IMR-90 (cell line): ENCODE measurements at regions not wholly inside any gene's neighbourhood (a gene's known extent, or its start where the extent isn't known, plus 50 kb on each side); places are given as distances from the start of the nearest gene placed in this dataset.

ENCODE experiments used
- ATAC-seq: fragments of 200-7000 bp; cut with Tn5 transposase; 2 replicates; pipeline ENCODE4 v1.9.1; 2020; ENCODE audit warnings: low read depth, mild to moderate bottlenecking, moderate library complexity
- BruUV-seq: library from RNA; stranded (reverse); fragments of 400-500 nt; replicated peaks from 2 replicates; lab custom pipeline; 2021; lab: Mats Ljungman, UMichigan
- CTCF ChIA-PET: fragments of 300-600 bp; formaldehyde crosslinking; extraction: SDS; loops from one replicate; lab custom pipeline; 2021; ENCODE audit warnings: antibody characterized with exemption; lab: Yijun Ruan, JAX
- POLR2A ChIA-PET: fragments of 300-600 bp; sonication (Branson Sonifier 250); formaldehyde crosslinking; loops from one replicate; lab custom pipeline; 2022; ENCODE audit warnings: antibody characterized with exemption; ENCODE audit not compliant: unreplicated experiment; lab: Charles Lee
- DNase-seq: peaks from one replicate; pipeline ENCODE4 v3.0.0; 2013
- H2AFZ ChIP-seq: replicated peaks from 2 replicates; pipeline ENCODE3; 2013; ENCODE audit warnings: low read length, mild to moderate bottlenecking; ENCODE audit not compliant: poor library complexity
- H2AK5ac ChIP-seq: 2 replicates; pipeline ENCODE4 v1.6.1; 2013; ENCODE audit warnings: low read depth, low read length, inconsistent platforms
- H2AK9ac ChIP-seq: replicated peaks from 2 replicates; pipeline ENCODE3; 2013; ENCODE audit warnings: mild to moderate bottlenecking, low read depth, low read length, moderate library complexity; ENCODE audit not compliant: poor library complexity
- H2BK120ac ChIP-seq: 2 replicates; pipeline ENCODE4 v1.6.1; 2013; ENCODE audit warnings: low read depth, low read length, inconsistent platforms
- H2BK15ac ChIP-seq: 3 replicates; pipeline ENCODE4 v1.6.1; 2013; ENCODE audit warnings: low read depth, low read length, inconsistent platforms
- H2BK20ac ChIP-seq: 2 replicates; pipeline ENCODE4 v1.6.1; 2013; ENCODE audit warnings: low read depth, mild to moderate bottlenecking, inconsistent platforms, low read length, moderate library complexity
- H2BK5ac ChIP-seq: 2 replicates; pipeline ENCODE4 v1.6.1; 2013; ENCODE audit warnings: mild to moderate bottlenecking, low read depth, low read length, inconsistent platforms; ENCODE audit not compliant: poor library complexity, severe bottlenecking
- H3K14ac ChIP-seq: replicated peaks from 2 replicates; pipeline ENCODE4 v1.6.1; 2013; ENCODE audit warnings: low read depth, low read length, inconsistent platforms
- H3K18ac ChIP-seq: 2 replicates; pipeline ENCODE4 v1.6.1; 2013; ENCODE audit warnings: low read depth, low read length, control low read depth
- H3K23ac ChIP-seq: 2 replicates; pipeline ENCODE4 v1.6.1; 2013; ENCODE audit warnings: low read depth, low read length, inconsistent platforms
- H3K27ac ChIP-seq: 2 replicates; pipeline ENCODE4 v1.5.1; 2013; ENCODE audit warnings: mild to moderate bottlenecking, control low read depth, low read length; ENCODE audit not compliant: insufficient read depth
- H3K27me3 ChIP-seq: 2 replicates; pipeline ENCODE4 v1.6.1; 2013; ENCODE audit warnings: low read length; ENCODE audit not compliant: control insufficient read depth, insufficient read depth
- H3K36me3 ChIP-seq: 2 replicates; pipeline ENCODE4 v1.6.1; 2013; ENCODE audit warnings: low read length, mixed read lengths; ENCODE audit not compliant: control insufficient read depth, insufficient read depth
- H3K4ac ChIP-seq: 2 replicates; pipeline ENCODE4 v1.6.1; 2013; ENCODE audit warnings: low read depth, low read length, inconsistent platforms
- H3K4me1 ChIP-seq: 2 replicates; pipeline ENCODE4 v1.6.1; 2013; ENCODE audit warnings: low read length, mixed read lengths; ENCODE audit not compliant: control insufficient read depth, insufficient read depth
- H3K4me2 ChIP-seq: 2 replicates; pipeline ENCODE4 v1.6.1; 2013; ENCODE audit warnings: low read depth, mild to moderate bottlenecking, control low read depth, low read length, moderate library complexity
- H3K4me3 ChIP-seq: 2 replicates; pipeline ENCODE4 v1.5.1; 2013; ENCODE audit warnings: low read depth, mild to moderate bottlenecking, control low read depth, low read length, moderate library complexity; ENCODE audit not compliant: insufficient read depth
- H3K56ac ChIP-seq: 2 replicates; pipeline ENCODE4 v1.6.1; 2013; ENCODE audit warnings: low read length, inconsistent platforms; ENCODE audit not compliant: insufficient read depth; ENCODE audit errors: extremely low read depth
- H3K79me1 ChIP-seq, 2 experiments: 2 replicates each; pipeline ENCODE4 v1.6.1; 2013; ENCODE audit warnings: low read length in 2 of 2, inconsistent platforms in 1 of 2, low read depth in 1 of 2
- H3K9ac ChIP-seq: 2 replicates; pipeline ENCODE4 v1.6.1; 2013; ENCODE audit warnings: low read depth, low read length, control low read depth
- H3K9me1 ChIP-seq: 2 replicates; pipeline ENCODE4 v1.6.1; 2013; ENCODE audit warnings: low read length, inconsistent platforms; ENCODE audit not compliant: insufficient read depth
- H3K9me3 ChIP-seq: 2 replicates; pipeline ENCODE4 v1.6.1; 2013; ENCODE audit warnings: low read length; ENCODE audit not compliant: control insufficient read depth, insufficient read depth
- H4K20me1 ChIP-seq: 2 replicates; pipeline ENCODE4 v1.6.1; 2013; ENCODE audit warnings: low read length, inconsistent platforms; ENCODE audit not compliant: insufficient read depth
- H4K5ac ChIP-seq: 2 replicates; pipeline ENCODE4 v1.6.1; 2013; ENCODE audit warnings: mild to moderate bottlenecking, low read depth, low read length, control low read depth
- H4K8ac ChIP-seq, 2 experiments: 2 replicates each; pipeline ENCODE4 v1.6.1; 2013; ENCODE audit warnings: low read depth in 2 of 2, low read length in 2 of 2, control low read depth in 1 of 2, inconsistent platforms in 1 of 2
- H4K91ac ChIP-seq: 2 replicates; pipeline ENCODE4 v1.6.1; 2013; ENCODE audit warnings: low read depth, low read length, inconsistent platforms; ENCODE audit not compliant: insufficient read depth
- CEBPB ChIP-seq: IDR thresholded peaks from 2 replicates; pipeline ENCODE4 v1.6.1; 2012; ENCODE audit warnings: low read depth, low read length, improper control_type of control experiment
- CHD1 ChIP-seq: IDR thresholded peaks from 2 replicates; pipeline ENCODE4 v1.6.1; 2012; ENCODE audit warnings: low read depth, low read length, improper control_type of control experiment
- FOS ChIP-seq: fragments of 150-350 bp; IDR thresholded peaks from 2 replicates; pipeline ENCODE4 v1.6.1; 2016; ENCODE audit warnings: low read depth, low read length
- MAZ ChIP-seq: IDR thresholded peaks from 2 replicates; pipeline ENCODE4 v1.6.1; 2012; ENCODE audit warnings: low read depth, mild to moderate bottlenecking, low read length, improper control_type of control experiment, moderate library complexity, borderline replicate concordance
- MXI1 ChIP-seq: IDR thresholded peaks from 2 replicates; pipeline ENCODE4 v1.6.1; 2012; ENCODE audit warnings: low read depth, mild to moderate bottlenecking, low read length, moderate library complexity, borderline replicate concordance
- NFE2L2 ChIP-seq: fragments of 150-350 bp; IDR thresholded peaks from 2 replicates; pipeline ENCODE4 v1.6.1; 2016; ENCODE audit warnings: low read depth, mild to moderate bottlenecking, low read length
- POLR2A ChIP-seq: IDR thresholded peaks from 2 replicates; pipeline ENCODE4 v1.6.1; 2012; ENCODE audit warnings: mild to moderate bottlenecking, low read depth, low read length
- RAD21 ChIP-seq: IDR thresholded peaks from 2 replicates; pipeline ENCODE4 v1.6.1; 2012; ENCODE audit warnings: low read length, improper control_type of control experiment
- RCOR1 ChIP-seq: IDR thresholded peaks from 2 replicates; pipeline ENCODE4 v1.6.1; 2012; ENCODE audit warnings: mild to moderate bottlenecking, low read length, improper control_type of control experiment; ENCODE audit not compliant: insufficient replicate concordance
- RFX5 ChIP-seq: IDR thresholded peaks from 2 replicates; pipeline ENCODE4 v1.8.0; 2012; ENCODE audit warnings: low read depth, mild to moderate bottlenecking, low read length, moderate library complexity
- SMC3 ChIP-seq: fragments of 150-350 bp; IDR thresholded peaks from 2 replicates; pipeline ENCODE4 v1.6.1; 2016; ENCODE audit warnings: low read depth, mild to moderate bottlenecking, antibody characterized with exemption, low read length, moderate library complexity
- USF2 ChIP-seq: fragments of 150-350 bp; IDR thresholded peaks from 2 replicates; pipeline ENCODE4 v1.6.1; 2017; ENCODE audit warnings: mild to moderate bottlenecking, antibody characterized with exemption, low read length, low read depth
- WGBS, 2 experiments: methylation state at CpG; one replicate each; pipeline versions ENCODE4 v1.1.5 to v1.1.7; 2013; ENCODE audit warnings: missing lambda C conversion rate in 2 of 2; ENCODE audit not compliant: insufficient read length in 1 of 2; ENCODE audit errors: extremely low coverage in 2 of 2; 5-methylcytosine and 5-hydroxymethylcytosine counted together
- dilution Hi-C: fragments of 300-500 bp; cut with HindIII; formaldehyde crosslinking; loops from one replicate; pipeline ENCODE4 v1.14.3; 2018; ENCODE audit warnings: low sequenced_read_pairs; ENCODE audit not compliant: unreplicated experiment
- in situ Hi-C: fragments of 300-500 bp; cut with MboI; formaldehyde crosslinking; loops from 3 replicates; pipeline ENCODE4 v1.14.3; 2019; ENCODE audit warnings: low sequenced_read_pairs, inconsistent platforms, mixed read lengths
- intact Hi-C: fragments of 100-400 bp; cut with micrococcal nuclease; formaldehyde crosslinking; loops from 2 replicates; pipeline ENCODE4 v1.10.0; 2022
- TF ChIP-seq, protein P1 (sequence below): conservative IDR thresholded peaks from 2 replicates; pipeline ENCODE4 v1.5.1; 2012; ENCODE audit warnings: mild to moderate bottlenecking, low read depth, low read length, improper control_type of control experiment
- TF ChIP-seq, protein P2 (sequence below): fragments of 150-350 bp; IDR thresholded peaks from 2 replicates; pipeline ENCODE4 v1.6.1; 2016; ENCODE audit warnings: low read depth, mild to moderate bottlenecking, low read length, moderate library complexity, borderline replicate concordance

- Histone ChIP-seq H3K4me1 (no peaks in the 10 kb centered on the region), H2AFZ (no peak overlapping the region), H4K5ac (no peak overlapping the region), H3K18ac (no peak overlapping the region), H2BK5ac (no peak overlapping the region), H3K27me3 (no peaks in the 10 kb centered on the region), H3K36me3 (no peaks in the 10 kb centered on the region), H3K9ac (no peak overlapping the region), H2BK120ac (no peak overlapping the region), H2AK9ac (no peak overlapping the region), H3K23ac (no peak overlapping the region), H3K9me1 (no peaks in the 10 kb centered on the region), H3K56ac (no peak overlapping the region), H4K8ac (no peak overlapping the region), H3K4me2 (no peak overlapping the region), H3K14ac (no peak overlapping the region), H3K4me3 (no peak overlapping the region), H4K20me1 (no peaks in the 10 kb centered on the region), H4K91ac (no peak overlapping the region), H2BK15ac (no peak overlapping the region), H3K79me1 (no peaks in the 10 kb centered on the region), H3K27ac (no peak overlapping the region), H2BK20ac (no peak overlapping the region), H3K4ac (no peak overlapping the region), H3K9me3 (peaks cover 10% of the 10 kb centered on the region), H2AK5ac (no peak overlapping the region)
- WGBS, 2 experiments = no CpG with 5 or more reads among the region's 2 CpGs
- TF ChIP-seq FOS (no peak), RFX5 (no peak), NFE2L2 (no peak), SMC3 (no peak), CHD1 (no peak), USF2 (no peak), POLR2A (no peak), MAZ (no peak), RCOR1 (no peak), CEBPB (no peak), RAD21 (no peak), MXI1 (no peak)
- TF ChIP-seq, protein P1, sequence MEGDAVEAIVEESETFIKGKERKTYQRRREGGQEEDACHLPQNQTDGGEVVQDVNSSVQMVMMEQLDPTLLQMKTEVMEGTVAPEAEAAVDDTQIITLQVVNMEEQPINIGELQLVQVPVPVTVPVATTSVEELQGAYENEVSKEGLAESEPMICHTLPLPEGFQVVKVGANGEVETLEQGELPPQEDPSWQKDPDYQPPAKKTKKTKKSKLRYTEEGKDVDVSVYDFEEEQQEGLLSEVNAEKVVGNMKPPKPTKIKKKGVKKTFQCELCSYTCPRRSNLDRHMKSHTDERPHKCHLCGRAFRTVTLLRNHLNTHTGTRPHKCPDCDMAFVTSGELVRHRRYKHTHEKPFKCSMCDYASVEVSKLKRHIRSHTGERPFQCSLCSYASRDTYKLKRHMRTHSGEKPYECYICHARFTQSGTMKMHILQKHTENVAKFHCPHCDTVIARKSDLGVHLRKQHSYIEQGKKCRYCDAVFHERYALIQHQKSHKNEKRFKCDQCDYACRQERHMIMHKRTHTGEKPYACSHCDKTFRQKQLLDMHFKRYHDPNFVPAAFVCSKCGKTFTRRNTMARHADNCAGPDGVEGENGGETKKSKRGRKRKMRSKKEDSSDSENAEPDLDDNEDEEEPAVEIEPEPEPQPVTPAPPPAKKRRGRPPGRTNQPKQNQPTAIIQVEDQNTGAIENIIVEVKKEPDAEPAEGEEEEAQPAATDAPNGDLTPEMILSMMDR = no peak
- TF ChIP-seq, protein P2, sequence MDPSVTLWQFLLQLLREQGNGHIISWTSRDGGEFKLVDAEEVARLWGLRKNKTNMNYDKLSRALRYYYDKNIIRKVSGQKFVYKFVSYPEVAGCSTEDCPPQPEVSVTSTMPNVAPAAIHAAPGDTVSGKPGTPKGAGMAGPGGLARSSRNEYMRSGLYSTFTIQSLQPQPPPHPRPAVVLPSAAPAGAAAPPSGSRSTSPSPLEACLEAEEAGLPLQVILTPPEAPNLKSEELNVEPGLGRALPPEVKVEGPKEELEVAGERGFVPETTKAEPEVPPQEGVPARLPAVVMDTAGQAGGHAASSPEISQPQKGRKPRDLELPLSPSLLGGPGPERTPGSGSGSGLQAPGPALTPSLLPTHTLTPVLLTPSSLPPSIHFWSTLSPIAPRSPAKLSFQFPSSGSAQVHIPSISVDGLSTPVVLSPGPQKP = no peak
- in situ Hi-C loops (no loop called here), dilution Hi-C loops (no loop called here), intact Hi-C loops (no loop called here)
- BruUV-seq = no TSS peak
- ChIA-PET CTCF (no interaction called here), POLR2A (no interaction called here)
- DNase-seq (no peak), ATAC-seq (no peak)
Observed at GRCh38 chr9:118630931-118631595, 738.2 kb downstream of the BRINP1 start.
